ENCODE measurements at regions not wholly inside any gene's neighbourhood (a gene's known extent, or its start where the extent isn't known, plus 50 kb on each side); places are given as distances from the start of the nearest gene placed in this dataset.

DNA sequence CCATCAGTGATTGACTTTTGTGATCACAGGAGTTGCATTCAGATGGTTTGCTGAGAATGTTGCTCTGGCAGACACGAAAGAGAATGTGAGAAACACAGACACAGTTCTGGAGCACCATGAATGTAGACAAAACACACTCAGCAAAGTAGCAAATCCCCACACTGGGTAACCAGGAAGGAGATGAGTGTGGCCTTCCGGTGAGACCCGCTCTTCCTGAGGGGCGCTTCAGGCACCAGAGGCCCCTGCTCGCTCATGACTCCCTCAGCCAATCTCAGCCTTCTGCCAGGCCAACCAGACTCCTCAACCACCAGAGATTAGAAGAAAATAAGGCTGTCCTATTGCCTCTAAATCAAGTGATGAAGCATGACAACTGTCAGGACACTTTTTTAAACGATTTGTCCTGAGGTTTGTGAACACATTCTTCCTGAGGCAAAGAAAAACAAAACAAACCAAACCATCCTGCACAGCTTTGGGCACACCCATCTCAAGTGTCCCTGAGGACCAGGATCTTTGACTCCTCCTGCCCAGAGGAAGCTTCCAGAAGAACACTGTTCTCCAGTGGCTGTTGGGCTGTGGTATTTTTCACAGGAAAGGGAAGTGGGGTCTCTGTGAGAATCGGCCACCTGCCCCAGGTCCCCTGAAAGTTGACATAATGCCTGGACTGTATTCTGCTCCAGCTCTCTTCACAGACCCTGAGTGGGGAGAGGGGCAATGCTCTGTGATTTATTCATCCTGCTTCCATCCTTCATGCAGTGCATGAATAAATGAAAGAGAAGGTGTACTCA is 152.8 kb downstream of the BCL11A start:
- DNase-seq = no peak

DNA sequence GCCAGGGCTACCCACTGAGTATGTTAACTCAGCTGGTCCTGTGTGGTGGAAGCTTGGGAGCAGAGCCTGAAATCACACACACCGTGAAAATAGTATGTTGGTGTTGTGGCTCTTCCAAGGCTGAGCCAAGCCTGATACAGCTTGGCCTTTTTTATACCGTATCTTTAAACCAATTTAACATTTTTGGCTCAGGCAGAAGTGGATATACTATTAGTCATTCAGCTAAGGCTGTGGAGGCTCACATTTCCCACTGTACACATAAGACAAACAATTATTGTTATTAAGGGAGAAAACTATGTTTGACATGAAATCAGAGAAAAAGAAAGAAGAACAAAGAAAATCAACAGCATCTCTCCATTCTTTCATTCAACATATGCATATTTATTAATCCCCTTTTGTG is 159.0 kb downstream of the BCL11A start:
- DNase-seq = no peak

DNA sequence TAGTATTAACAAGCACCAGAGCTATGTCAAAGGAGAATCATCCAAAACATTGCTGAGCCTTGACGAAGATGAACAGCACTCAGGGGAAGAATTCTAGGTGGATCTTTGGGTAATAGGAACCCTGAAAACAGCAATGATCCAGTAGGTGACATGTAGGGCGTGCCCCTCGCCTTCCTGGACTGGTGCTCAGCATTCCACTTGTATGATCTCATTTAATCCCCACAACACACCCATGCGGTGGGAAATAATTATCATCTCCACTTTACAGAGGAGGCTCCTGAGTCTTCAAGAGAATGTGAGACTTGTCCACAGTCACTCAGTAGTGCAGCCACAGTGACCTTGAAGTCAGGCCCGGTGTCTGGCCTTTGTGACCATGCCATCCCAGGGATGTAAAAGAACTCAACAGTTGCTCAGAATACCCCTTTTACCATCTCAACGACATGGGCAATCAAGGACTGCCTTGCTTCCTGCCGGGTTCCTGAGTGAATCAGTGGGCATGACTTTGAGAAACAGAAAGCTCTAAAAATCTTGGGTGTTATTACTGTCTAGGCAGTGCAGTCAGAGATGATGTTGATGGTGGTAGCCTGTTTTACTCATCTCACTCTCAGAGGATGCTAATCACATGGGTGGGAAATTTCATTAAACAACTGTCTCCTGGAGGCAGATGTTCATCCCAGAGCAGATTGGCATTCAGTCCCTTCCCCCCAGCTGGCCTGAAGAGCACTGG is 161.6 kb downstream of the BCL11A start:
- no peak for DNase-seq

DNA sequence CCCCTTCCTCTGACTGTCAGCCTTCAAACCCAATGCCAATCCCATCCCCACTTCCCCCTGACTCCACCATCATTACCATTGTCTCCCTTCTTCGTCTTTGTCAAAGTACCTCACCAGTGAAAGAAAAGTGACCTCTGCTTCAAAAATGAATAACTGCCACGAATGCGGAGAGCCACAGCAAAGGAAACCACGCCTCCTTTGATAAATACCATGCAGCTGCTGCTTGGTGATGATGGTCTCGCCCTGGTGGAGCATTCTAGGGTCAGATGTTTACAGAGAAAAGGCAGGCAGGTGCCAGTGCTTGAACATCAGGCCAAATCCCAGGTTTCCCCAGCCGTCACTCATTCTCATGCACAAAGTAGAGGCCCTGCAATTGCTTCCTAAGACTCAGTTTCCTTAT is 162.2 kb downstream of the BCL11A start:
- no peak for DNase-seq

DNA sequence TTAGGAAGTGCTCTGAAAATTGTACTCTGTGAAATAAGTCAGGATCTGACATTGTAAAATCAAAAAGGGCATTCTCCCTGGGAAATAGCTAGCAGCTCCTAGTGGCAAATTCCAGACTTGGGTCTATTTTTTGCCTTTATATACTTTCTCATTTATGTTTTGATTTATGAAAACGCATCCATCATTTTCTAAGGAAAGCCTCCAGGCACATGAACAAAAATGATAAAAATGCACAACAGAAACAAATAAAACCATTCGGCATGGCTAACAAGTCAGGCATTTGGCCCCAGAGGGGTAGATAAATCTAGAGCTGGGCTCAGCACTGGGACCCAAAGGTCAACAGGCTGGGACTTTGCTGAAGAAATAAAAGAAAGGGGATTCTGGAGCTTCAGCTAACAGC is 167.0 kb downstream of the BCL11A start:
- DNase-seq = no peak

DNA sequence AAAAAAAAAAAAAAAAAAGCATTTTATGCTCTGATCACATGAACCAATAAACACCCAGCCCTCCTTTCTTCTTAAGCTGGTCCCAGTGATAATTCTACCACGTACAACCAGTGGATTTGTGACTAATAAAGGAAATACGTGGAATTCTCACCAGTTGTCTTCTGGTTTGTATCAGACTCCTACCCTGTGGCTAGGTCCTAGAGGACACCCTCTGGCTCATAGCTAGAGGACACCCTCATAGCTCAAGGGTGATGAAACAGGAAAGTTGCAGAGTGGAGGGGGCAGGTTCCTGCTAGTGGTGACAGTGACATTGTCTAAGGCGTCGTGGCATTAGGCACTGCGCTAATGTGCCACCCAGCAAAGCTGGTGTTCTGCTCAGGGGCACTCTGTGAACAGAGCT is 167.8 kb downstream of the BCL11A start:
- no peak for DNase-seq

DNA sequence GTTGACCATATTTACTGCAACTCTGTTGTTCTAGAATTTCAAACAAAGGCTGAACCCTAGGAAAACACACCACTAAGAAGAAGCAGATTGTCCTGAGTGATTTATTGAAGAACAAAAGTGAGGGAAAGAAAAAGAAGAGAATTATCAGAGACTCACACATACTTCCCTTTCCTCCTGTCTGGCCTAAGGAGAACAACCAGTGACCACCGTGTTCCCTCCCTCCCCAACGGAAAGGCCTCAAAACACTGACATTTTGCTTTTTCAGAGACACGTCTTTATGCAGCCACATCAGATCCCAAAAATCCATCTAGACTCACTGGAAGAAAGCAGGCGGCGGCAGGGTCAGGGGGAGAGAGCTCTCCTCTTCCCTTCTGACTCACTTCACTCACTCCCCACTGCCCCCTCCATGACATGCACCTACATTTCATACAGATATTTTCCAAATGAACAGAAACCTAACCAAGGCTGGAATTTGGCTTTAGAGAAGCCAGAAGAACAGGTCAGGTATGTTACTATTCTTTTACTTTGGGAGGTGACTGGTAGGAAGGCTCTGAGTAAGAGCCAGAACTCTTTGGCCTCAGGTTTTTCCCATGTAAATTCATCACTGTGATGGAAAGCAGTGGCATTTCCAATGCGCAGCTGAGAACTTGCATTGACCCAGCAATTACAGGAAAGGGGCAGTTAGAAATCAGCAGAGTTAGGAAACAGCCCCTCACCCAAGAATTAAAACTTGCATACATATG is 169.9 kb downstream of the BCL11A start:
- no peak for DNase-seq

DNA sequence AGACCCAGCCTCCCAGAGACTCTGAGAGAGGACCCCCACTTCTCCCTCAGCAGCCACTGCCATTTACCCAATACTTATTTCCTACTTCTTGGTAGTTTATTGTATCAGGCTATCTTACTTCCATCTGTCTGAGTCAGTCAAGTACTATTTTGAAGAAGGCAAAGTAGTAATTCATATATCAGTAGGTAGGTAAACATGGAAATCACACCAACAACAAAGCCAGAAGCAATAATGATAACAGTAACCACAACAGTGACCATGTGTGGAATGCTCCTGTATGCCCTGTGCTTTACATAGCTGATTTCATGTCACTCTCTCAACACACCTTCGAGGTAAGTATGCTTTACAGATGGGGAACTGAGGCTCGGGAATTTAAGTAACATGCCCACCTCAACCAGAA is 173.0 kb downstream of the BCL11A start:
- no peak for DNase-seq

DNA sequence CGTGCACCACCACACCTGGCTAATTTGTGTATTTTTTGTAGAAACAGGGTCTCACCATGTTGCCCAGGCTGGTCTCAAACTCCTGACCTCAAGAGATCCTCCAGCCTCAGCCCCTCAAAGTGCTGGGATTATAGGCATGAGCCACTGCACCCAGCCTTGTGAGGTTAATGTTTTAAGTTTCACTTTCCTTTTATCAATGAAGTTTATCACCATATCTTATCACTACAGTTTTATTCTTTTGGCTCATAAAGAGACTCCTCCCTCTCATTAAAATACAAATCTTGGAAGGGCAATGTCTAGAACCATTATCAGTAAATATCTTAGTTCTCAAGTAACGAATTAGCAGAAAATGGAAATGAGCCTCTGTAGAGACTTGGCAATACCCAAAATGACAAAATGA is 173.8 kb downstream of the BCL11A start:
- no peak for DNase-seq

DNA sequence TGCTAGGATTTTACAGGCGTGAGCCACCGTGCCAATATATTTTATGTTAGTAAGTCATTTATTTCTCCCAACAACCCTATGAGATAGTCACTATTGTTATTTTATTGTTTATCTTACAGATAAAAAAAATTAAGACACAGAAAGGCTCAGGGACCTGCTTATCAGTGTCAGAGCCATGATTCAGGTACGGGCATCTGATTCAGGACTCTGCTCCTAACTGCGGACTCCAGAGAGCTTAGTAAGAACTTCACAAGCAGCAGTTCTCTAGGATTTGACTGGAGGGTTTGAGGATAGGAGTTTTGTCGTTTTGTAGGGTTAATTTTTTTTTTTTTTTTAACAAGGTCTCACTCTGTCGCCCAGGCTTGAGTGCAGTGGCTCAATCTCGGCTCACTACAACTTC is 174.2 kb downstream of the BCL11A start:
- no peak for DNase-seq

DNA sequence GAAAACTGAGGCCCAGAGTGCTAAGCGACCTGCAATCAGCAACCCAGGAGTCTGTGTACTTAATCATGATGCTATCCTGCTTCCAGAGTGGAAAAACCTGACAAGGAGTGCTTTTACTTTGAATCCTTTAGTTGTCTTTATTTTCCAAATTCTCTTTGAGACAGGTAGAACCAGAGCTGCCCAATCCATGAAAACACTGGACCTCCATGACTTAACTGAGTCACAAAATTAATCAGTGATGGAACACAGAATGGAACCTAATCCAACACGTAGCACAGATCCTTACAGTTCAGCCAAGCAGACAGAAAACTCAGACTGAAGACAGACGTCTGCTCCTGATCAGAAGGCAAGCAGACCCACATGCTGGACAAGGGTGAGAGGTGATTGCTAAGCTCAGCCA is 175.6 kb downstream of the BCL11A start:
- DNase-seq = no peak

DNA sequence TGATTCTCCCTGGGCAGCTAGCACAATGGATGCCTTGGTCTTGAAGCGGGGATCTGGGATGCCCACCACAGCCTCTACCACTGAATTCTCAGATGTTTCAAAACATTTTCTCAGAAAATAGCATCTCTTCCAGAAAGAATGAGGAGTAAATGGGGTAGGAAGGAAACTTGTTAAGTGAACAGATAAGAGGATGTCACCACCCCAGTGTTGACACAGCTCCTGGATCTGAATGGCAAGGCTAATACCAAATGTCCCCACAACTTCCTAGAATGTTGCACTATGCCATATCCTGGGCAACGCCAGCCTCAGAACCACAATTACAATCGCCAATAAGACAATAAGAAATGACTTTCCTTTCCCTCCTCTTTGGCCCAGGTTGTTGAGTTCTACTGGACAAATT is 177.2 kb downstream of the BCL11A start:
- no peak for DNase-seq

DNA sequence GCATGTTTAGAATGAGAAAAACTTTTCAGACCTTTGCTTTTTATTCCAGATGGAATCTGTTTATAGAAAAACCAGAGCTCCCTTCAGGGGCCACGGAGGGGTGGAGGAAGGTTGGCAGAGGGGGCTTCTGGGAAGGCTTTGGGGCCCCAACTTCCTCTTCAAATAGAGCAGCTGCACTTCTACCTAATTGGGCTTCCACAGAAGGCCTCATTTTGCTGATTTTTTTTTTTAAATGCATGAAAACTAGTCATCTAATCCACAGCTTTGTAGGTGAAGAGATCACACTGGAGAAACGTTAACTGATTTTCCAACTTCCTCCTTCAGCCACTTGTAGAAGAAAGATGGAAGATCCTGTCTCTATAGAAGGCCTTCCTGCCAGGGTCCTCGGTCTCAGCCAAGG is 181.8 kb downstream of the BCL11A start:
- DNase-seq = no peak

DNA sequence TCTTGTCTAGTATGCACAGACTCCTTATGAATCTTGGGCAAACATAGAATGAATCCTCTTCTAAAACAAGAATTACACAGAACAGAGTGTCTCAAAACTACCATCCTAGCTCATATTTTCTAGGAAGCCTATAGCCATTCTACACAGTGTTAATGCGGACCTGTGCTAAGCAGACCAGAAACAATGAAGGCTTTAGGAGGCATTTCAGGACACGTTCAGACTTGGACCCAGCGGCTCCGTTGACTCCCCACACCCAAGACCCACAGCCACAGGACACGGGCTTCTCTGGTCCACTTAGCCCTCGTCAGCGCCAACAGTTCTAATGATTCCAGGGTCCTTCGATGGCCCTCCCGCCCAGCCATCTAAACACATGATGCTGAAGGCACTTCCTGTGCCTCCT is 182.2 kb downstream of the BCL11A start:
- DNase-seq = no peak

DNA sequence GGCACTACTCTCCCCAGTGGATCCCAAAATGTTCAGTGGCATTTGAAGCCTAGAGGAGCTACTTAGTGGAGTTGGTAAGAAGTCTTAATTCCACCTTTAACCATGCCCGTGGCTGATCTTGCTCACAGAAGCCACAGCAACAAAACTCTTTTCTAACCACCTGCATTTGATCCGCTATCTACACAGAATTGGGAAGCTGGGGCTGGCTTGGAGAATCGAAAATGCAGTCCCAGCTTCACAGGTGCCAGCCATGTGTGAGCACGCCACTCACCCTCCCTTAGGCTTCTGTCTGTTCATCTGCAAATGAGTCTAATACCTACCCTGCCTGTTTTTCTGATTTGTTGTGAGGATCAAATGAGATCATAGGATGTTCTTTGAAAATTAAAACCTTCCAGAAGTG is 182.6 kb downstream of the BCL11A start:
- DNase-seq = no peak

DNA sequence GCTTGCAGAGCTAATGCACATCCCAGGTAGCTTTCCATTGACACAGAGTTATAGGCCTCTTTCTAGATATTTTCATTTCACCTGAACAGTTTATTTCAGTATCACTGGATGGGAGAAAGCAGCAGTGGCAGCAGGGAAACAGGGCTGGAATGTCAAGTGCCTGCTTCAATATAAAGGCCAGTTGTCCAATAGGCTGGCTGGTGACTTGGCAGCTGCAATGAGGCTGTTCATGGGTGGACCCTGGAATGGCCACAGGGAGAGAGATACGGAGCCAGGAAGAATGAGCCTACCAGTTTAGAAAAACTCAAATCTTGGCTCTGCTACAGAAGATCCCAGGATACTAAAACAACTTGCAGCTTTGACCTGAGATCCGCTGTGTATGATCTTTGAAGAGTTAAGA is 185.0 kb downstream of the BCL11A start:
- DNase-seq = no peak

DNA sequence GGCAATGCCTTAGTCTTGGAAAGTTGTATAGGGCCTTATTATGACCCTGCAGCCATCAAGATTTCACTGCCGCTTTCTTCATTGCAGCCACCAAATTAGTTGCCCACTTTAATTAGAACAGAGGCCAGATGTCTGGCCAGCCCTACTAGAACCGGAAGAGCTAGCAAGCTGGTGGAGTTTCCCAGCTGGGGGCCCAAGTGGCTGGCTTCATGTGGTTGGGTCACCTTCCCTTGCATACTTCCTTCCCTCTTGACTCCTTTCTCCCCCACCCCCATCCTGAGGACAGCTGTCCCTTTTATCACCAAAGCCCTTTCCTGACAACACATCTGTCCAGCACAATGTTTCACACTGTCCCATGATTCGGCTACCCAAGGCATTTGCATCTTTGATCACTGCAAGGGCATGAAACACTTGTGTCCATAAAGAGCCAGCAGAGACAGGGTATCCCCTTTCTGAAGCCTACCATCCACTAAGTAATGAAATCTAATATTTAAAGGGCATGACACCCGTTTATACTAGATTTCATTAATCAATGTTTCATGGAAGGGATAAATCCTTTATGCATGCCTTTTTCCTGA is 187.2 kb downstream of the BCL11A start:
- no peak for DNase-seq

DNA sequence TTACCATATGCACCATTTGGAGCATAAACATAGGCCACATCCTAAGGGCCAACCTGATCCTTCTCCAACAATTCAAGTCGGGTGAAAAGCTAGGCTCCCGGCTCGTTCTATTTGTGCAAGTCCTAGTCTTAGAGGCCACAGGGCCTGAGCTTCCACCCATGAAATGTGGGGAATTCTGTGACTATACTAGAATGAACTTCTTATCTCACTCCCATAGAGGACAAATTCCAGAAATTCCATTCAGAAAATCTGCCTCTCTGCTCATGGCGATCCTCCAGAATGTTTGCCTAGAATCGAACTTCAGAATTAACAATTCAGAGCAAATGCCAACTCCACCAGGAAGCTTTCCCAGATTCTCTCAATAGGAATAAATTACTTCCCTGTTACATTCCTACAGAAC is 187.9 kb downstream of the BCL11A start:
- no peak for DNase-seq

DNA sequence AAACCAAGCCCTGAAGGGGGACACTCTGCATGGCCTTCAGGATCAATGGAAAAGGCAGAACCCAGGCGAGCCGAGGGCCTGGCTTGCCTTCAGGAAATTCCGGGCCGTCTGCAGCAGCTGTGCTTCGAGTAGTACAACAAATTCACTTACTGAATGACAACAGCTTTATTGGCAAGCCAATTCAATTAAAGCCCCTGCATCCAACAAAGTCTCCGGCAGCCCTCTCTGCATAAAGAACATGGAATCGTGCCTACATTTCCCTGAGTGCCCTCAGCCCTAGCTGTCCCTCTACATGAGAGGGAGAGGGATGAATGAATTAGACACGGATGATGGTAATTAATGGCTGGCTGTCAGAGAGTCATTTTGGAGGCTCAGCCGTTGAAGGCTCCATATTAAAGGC is 189.0 kb downstream of the BCL11A start:
- DNase-seq = no peak

DNA sequence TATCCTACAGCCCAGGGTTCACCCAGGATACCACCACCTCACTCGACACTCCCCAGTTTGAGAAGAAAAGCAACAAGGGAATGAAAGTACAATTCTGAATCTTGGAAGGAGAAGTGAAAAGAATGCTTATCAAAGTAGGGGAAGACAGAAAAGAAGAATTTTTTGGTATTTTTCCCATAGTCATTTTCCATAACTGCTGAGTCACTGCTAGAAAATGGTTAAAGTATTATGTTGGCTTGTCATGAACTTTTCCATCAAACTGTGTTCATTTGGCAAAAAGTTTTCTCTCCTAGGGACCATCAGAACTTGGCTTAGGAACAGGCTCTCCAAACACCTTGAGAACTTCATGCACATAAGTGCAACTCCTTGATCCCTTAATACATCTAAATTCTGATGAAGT is 192.0 kb downstream of the BCL11A start:
- DNase-seq = no peak

DNA sequence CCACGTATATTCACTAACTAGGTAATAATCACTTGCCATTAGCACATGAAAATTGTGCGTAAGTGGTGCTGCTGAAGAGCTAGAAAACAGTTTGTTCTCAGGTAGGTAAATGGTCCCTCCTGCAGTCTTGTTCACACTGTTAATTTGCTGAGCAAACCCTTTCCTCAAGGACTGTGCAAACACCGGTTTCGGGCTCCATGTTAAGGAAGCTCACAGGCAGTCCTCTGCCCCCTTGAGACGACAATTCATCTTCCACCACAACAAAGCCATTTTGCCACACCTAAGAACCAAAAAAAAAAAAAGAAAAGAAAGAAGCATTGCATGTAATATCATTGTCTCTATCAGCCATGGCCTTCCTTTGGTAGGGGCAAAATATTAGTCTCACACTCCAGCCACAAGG is 193.9 kb downstream of the BCL11A start:
- no peak for DNase-seq

DNA sequence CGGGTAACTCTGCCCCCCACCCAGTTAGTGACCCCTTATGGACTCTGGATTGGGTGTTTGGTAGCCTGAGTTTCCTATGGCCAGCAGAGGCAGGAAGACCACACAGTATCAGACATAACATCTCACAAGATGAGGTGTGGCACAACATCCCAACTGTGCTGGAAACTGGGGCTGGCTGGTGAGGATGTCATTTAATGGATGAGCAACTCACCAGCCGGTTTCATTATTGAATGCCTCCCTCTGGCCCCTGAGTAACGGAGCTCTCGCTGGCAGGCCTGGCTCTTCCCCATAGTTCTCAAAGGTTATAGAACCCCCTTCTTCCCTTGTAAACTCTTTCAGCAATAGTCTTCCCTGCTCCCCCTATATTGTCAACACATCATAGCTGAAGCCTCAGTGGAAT is 195.0 kb downstream of the BCL11A start:
- DNase-seq = no peak

DNA sequence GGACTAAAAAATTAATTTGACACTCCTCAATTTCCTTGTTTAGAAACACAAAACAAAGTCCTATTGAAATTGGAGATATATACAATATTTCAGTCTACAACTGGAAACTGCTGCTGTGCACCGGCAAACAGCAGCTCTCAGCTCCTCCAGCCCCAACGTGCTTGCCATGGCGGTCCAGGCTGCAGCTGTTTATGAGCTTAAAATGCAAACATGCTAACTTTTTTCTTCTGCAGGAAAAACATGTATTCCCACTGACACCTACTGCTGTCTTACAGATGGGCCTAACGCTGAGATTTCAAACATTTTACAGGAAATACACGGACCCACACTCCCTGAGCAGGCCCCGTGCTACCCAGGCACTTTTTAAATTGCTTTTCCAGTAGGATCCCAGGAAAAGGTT is 195.5 kb downstream of the BCL11A start:
- DNase-seq = no peak

DNA sequence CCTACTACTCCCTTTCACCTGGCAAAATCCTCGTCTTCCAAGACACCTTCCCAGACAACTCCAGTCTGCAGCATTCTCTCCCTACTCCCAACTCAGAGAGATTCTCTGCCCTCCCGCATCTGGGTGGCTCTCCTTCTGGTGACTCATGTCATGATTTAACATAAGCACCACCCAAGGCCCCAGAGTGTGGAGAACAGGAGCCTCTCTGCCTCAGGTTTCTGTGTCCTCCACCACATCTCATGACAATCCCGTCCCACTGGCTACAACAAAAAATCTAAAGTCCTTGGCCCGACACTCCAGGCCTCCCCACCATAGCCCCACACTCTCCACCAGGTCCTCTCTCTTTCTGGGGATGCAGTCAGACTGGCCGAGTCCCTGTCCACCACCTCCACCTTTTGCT is 197.1 kb downstream of the BCL11A start:
- DNase-seq = no peak
